Amygdala (tissue), 56 donors: ENCODE measurements at regions not wholly inside any gene's neighbourhood (a gene's known extent, or its start where the extent isn't known, plus 50 kb on each side); places are given as distances from the start of the nearest gene placed in this dataset.

Experiments used
- DNase-seq, 56 donors: peaks; one replicate each; lab custom pipeline; 2025; lab: John Stamatoyannopoulos, UW

DNA sequence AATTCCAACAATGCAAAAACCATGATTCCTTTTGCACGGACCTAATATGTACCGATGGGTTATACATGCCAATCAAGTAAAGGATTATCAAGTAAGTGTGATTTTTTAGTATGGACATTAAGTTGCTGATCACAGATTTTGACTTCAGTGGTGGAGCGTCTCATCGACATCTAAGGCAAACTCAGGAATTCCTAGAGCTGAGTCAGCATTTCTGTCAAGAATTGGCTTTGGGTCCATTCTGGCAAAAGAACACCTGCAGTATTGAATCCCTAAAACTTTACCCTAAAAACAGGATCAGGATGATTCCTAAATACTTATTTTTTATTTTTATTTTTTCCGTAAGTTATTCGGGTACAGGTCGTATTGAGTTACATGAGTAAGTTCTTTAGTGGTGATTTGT, 83.6 kb downstream of the HPGD start:
- DNase-seq, result no peak

DNA sequence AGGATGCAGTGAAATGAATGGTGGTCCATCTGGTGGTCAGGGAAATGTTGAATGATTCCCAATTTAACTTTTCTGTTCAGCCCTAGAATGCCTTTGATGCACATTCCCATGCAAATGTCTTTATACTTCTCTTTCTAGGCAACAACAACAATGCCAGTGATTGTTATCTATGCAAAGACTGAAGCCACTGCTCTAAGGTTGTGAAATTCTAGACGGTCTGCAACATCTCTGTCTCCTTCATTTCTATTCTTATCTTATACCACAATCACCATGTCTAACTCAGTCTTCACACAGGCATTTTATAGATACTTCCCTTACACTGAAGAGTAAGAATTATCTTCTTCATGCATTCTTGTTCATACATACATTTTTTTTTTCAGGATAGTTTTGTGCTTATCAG, 84.5 kb downstream of the HPGD start:
- no peak for DNase-seq

DNA sequence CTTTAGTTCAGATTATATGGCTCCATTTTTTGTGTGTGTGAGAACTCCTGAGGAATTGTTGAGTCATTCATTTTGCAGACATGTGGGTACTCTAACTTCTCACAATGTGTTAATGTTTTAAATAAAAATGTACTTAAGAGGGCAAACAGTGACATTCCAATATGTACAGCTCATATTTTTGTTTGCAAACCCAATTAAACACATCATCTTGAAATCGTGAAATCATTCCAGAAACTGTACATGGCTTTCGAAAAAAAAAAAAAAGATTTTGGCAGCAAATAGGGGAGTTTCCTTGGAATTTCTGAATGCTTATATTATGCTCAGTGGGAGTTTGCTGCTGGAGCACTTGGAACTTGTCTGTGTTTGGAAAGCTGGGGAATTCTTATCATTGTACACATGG, 85.0 kb downstream of the HPGD start:
- DNase-seq, result no peak

DNA sequence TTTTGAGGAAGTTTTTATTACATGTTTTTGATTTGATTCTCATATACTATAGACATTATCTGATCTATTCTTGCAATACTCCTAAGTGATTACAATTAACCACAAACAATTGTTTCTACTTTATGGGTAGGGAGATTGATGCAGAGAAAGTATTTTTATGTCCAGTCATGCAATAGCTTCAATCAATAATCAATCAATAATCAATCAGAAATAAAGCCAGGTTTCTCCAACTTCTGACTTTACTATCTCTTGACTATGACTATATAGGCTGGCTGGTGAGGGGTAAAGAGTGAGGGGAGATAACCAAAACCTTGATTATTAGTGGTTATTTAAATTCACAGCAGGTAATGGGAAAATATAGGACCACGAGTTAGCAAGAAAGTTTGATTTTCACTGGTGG, 85.9 kb downstream of the HPGD start:
- DNase-seq, result no peak

DNA sequence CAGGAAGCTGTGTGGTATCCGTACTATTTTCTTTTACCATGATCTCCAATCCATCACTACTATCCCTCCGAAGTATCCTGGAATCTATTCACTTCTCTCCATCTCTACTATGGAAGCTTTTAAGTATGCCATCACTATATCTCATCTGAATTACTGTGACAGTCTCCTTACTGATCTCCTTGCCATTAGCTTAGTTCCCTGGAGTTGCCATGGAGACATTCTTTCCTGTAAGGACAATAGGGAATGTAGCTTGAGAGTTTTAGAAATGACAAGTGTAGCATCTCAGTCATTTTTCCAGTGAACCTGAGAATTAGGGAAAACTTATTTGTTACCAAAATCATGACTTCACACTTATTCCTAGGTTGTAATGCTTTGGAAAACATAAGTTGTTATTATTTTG, 86.3 kb downstream of the HPGD start:
- DNase-seq, result no peak

DNA sequence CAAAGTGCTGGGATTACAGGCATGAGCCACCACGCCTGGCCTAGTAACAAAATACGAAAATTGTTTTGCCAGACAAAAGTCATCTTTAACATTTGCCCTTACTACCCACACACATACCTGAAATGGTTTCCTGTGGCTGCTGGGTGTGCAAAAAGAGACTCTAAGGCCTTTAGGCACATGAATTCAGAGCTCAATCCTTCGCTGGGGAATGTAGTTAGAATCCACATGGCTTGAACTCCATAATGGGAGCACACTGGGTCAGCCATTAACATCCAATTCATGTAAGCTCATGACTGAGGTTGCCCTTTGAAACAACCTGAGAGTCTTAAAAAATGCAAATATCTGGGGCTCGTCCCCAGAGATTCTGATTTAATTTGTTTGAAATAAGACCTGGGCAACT, 87.8 kb downstream of the HPGD start:
- DNase-seq, result no peak

DNA sequence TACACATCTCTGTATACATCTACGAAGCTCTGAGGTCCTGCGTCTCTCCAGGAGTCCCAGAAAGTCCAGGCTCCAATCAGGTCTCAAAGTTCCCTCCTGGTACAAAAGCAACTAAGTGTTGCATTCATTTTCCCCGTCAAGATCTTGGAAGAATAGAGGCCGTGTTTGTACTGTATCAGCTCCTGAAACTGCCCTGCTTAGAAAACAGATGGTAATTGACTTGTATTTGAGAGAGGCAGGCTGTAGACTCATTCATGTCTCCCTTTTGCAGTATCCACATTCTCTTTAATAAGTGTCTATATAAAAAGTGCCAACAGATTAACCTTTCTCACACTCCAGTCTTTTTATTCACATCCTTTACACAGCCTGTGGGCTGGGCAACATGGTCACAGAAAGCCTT, 91.7 kb downstream of the HPGD start:
- no peak for DNase-seq

DNA sequence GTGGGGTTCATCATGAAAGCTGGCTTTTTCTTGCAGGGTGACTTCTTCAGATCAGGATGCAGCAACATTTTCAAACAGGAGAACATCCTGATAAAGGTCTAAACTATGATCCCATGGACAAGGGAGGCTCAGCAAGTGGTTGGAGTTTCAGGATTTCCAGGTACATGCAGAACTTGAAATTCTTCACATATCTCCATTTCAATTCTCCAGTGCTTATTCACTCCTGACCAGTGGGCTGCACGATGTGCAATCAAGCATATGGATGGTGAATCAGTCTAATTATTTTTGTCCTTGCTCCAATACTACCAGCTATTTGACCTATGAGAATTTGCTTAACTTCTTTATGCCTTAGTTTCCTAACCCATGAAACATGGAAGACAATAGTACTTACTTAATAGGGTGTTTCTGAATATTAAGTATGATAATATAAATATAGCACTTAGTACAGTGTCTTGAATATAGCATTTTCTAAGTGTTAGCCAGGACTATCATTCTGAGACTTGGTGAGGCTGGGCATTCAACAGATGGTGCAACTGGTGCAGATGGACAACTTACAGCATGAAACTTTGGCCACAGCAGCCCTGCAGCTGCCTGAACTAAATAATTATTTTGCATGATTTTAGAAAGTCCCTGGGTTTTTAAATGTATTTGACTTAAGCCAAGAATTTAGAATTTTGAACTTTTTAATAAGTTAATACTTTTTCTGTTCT, 92.4 kb downstream of the HPGD start:
- no peak for DNase-seq

DNA sequence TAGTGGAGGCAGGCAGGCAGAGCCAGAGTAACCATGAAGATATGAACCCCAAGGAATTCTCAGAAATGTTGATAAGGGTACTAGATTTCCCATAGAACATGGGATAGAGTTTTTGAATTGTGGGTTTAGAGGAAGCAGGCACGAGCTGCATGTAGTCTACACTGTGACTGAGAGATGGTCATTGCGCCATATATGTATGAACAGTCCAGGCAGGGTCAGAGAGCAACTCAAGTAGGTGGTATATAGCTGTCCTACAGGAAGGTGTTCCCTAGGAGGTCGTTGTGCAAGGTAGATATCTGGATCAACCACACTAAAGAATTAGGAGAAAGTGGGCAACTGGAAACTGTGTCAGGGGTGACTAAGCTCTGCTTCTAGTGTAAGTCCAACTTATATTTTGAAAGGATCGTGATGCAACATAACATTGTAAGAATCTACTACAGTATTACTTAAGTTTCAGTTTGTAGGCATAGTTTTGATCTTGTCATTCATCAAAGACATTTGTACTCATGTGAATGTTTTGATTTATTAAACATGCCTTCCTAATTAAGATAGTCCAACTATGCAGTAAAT, 94.6 kb downstream of the HPGD start:
- no peak for DNase-seq

DNA sequence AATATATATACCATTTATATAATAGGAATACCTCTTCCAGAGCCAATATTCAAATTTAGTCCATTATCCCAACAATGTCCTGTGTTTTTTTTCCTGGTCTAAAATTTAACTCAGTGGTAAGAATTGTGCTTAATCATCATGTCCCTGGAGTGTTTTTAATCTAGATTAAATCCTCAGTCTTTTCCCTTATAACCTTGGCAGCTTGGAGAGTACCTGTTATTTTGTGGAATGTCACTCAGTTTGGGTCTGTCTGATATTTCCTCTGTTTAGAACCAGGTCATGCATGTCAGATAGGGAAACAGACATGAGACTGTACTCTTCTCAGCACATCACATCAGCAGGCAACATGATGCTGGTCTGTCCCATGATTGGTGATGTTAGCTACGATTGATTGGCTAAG, 96.6 kb downstream of the HPGD start:
- no peak for DNase-seq

DNA sequence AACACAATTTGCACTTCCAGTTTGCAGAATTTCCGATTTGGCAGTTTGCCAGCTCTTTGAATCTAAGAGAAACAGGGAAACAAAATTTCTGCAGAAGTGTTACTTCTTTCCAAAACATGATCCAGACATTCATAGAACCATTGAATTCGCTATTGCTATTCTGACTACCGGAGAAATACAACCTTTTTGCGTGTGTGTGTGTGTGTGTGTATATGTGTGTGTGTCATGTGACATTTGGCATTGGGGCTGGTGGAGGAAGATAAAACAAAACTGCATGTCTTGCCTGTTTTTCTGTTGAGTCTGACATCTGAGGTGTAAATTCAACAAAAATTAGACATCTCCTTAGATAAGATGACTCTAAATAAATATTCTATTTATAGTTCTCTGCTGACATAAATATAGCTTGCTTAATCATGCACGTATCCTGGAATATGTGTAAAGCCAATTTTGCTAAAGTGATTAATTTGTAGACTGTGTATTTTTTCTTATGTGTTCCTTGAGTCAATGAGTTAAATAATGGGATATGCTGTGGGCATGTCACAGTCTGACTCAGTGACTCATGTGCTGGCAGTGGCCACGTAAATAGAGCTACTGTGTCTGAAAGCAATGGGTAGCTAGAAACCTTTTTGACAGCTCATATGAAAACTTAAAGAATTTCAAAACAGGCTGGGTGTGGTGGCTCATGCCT, 98.9 kb downstream of the HPGD start:
- peak in 10 of 56 donors; percentile 1 to 39 (median 7) for DNase-seq

DNA sequence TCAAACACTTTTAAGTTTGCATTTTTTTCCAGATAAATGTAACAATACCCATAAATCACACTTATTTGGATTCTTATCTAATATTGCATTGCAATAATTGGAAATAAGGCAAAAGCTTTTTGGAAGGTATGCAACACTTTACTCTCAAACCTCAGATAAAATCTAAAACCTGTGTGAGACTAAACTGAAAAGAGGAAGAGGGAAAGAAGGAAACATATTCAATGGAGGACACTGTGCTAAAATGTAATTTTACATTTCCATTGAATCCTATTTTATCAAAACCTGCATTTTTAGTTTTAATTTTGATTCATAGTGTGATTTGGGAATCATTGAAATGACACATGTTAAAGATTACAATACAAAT, 99.4 kb downstream of the HPGD start:
- DNase-seq, result no peak

DNA sequence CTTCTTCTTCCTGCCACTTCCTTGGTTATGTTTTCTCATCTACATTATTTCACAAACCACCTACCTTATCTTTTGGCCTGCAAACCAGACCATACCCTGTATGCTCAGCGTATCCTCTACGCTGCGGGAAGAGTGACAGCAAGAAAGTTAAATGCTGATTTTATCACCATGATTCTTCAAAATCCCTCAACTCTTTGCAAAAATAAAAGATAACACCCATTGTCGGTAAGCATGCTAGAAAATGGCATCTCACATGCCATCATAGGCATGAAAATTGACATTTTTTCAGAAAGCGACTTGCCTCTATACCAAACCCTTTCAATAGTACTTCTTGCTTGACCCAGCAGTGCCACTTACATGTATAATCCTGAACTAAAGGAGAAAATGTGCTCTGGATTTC, 102.0 kb downstream of the HPGD start:
- no peak for DNase-seq

DNA sequence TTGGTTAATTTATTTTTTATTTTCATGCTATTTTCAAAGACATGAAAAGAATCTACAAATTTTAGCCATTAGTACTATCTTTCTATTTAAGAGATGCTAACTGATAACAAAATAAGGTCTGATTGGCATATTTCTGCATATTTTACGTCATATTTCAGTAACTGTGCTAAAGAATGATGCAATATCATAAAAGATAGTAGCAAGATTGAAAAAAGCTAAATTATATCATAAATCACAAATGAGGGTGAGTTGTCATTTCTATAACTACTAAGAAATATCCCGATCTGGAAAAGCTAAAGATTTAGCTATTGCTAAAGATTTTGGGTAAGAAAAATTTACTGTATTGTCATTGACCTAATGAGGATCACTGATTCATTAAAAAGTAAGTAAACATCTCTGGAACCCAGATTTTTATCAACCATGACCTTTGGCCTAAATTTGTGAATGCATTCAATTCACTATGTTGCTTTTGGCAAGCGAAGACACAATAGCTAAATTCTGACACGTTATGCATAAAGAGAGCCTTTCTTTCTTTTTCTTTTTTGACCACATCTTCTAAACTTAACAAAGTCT, 103.6 kb downstream of the HPGD start:
- DNase-seq, result no peak

DNA sequence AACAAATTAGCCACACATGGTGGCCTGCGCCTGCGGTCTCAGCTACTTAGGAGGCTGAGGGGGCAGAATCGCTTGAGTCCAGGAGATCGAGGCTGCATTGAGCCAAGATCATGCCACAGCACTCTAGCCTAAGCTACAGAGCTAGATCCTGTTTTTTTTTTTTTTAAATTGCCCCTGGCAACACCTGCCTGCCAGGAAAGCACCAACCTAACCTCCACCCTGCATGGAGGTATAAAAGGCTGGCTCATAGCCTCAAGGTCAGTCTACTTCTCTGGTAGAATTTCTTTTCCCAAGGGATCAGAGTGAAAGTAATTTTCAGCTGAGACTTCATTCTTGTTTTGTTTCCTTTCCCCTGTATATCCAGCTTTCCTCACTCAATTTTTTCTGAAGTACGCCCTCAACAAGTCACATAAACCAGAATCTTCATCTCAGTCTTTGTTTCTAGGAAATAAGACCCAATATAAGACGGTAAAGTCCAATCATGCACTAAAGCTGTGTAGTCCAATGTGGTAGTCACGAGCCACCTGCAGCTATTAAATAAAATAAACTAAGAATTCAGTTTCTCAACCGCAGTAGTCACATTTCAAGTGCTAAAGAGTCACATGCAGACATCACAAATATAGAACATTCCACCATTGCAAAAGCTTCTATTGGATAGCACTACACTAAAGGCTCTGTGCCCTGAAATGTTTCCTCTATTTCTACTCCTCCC, 113.3 kb downstream of the HPGD start:
- no peak for DNase-seq

DNA sequence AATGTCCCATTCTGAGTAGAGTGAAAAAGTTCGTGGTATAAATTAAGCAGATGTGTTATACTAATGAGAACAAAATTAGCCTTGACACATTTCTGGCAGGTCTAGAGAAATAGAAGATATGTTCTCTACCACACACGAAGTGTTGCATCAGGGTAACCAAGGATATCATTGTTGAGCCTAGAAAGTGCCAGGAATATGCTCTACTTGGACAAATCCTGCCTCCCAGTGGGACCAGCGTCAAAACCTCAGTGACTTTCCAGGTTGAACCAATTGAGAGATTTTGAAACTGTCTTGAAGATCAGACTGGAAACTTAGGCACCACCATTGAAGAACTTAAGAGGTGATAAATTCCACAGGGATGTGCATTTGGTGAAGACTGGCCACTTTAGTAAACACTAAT, 115.9 kb downstream of the HPGD start:
- DNase-seq, result no peak

DNA sequence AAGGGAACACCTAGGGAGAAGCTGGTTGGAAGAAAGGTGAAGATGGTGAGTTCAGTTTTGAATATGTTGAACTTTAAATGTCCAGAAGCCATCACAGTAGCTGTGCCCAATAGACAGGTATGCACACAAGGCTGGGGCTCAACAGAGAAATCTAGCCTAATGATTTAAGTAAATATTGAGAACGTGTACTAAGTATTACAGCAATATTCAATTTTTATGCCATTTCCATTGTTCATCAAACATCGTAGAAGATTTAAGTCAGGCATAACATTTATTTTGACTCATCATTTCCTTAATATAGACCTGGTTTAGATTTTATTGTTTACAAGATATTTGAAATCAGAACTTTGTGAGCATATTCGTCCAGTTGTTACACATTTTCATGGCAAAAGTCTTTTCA, 116.4 kb downstream of the HPGD start:
- no peak for DNase-seq

DNA sequence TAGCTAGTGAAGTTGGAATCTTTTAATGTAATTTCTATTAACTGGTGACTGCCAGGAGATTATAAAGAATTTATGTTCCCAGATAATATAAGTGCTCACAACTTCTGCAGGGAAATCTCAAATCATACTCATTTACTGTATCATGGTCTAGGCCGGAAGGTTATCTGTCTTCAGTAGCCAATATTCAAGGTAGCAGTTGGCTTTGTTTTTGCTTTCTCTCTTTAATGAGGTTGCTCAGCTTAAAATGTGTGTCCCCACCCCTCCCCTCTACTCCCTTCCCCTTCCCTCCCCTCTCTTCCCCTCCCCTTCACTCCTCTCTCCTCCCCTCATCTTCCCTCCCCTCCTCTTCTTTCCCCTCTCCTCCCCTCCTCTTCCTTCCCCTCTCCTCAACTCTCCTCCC, 117.6 kb downstream of the HPGD start:
- no peak for DNase-seq

DNA sequence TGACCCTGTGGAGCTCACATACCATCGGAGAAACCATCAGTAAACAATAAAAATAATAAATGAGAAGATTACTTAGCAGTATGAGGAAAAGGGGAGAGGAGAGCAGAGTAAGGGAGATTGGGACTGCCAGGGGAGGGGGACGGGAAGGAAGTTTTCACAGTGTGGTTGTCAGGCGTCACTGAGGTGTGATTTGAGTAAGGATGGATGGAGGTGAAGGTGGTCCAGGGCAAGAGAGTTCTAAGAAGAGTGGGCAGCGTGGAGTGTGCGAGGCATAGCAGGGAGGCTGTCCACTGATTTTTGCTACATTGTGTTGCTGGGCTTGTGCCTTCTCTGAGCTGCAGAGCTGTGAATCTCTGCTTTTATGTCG, 119.1 kb downstream of the HPGD start:
- DNase-seq, result no peak

DNA sequence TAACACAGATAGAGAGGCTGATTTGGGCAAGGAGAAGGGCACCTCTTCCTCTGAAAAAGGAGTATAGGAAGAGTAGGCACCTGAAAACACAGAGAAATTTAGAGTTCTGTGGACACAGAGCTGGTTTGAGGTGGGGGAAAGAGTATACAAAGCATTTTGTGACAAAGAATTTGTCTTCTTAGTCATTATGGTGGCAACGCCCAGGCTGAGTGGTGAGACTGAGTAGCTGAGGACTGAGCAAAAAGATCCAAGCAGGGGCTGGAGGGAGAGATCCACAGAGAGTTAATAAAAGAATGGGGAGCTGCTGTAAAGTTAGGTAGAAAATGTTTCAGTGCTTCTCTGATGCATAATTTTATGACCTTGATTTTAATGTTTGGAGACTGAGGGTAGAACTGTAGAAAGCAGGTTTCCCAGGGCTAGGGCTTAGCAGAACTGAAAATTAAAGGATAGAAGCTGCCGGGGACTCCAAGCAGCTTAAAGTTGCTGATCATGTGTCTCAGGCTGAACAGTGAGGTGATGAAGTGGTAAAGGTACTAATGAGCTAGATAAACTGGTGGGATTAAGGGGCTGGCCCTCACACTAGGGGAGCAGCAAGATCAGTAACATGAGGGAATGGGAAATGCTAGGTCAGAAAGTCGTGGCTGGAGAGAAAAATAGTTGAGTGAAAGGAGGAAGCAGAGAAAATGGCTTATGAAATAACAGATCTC, 118.9 kb downstream of the CEP44 start:
- DNase-seq, result no peak
